NCI-H345 (cell line): ENCODE measurements at regions not wholly inside any gene's neighbourhood (a gene's known extent, or its start where the extent isn't known, plus 50 kb on each side); places are given as distances from the start of the nearest gene placed in this dataset.
A peak's percentile ranks its signal among the peaks of the same experiment; 100 is the strongest.
"Not testable (repeated sequence)": the region's sequence is repeated elsewhere in the genome, so short reads cannot be mapped to it uniquely, and the experiment has no call there.

Experiments used
- DNase-seq: peaks from one replicate; lab custom pipeline; 2025; lab: John Stamatoyannopoulos, UW

GRCh38 chr6:96276305-96276704, 245.3 kb upstream of the UFL1 start:
- DNase-seq: no peak

GRCh38 chr6:96276856-96277255, 244.8 kb upstream of the UFL1 start:
- DNase-seq: no peak

- DNase-seq: no peak
Measured at GRCh38 chr6:96279084-96279483, 242.5 kb upstream of the UFL1 start.

- DNase-seq: no peak
Measured at GRCh38 chr6:96286503-96286902, 235.1 kb upstream of the UFL1 start.

GRCh38 chr6:96299525-96299924, 222.1 kb upstream of the UFL1 start:
- no peak for DNase-seq

- DNase-seq: no peak
Measured at GRCh38 chr6:96301023-96301422, 220.6 kb upstream of the UFL1 start.

GRCh38 chr6:96301781-96302180, 219.8 kb upstream of the UFL1 start:
- peak; percentile 30 for DNase-seq

- no peak for DNase-seq
Measured at GRCh38 chr6:96302991-96303390, 218.6 kb upstream of the UFL1 start.

- DNase-seq: peak; percentile 32
Measured at GRCh38 chr6:96304997-96305396, 216.6 kb upstream of the UFL1 start.

GRCh38 chr6:96330884-96331283, 190.7 kb upstream of the UFL1 start:
- DNase-seq: no peak

- DNase-seq: no peak
Measured at GRCh38 chr6:96340164-96340563, 181.4 kb upstream of the UFL1 start.

GRCh38 chr6:96345501-96345900, 176.1 kb upstream of the UFL1 start:
- no peak for DNase-seq

- no peak for DNase-seq
Measured at GRCh38 chr6:96381246-96381645, 140.4 kb upstream of the UFL1 start.

GRCh38 chr6:96391776-96392360, 129.7 kb upstream of the UFL1 start:
- DNase-seq: peak; percentile 92

GRCh38 chr6:96394727-96395126, 126.9 kb upstream of the UFL1 start:
- peak; percentile 11 for DNase-seq

- DNase-seq: no peak
Measured at GRCh38 chr6:96410467-96410866, 111.1 kb upstream of the UFL1 start.

GRCh38 chr6:96420294-96420693, 101.3 kb upstream of the UFL1 start:
- DNase-seq: no peak

- no peak for DNase-seq
Measured at GRCh38 chr6:96433950-96434349, 87.7 kb upstream of the UFL1 start.

GRCh38 chr6:96436398-96436797, 85.2 kb upstream of the UFL1 start:
- DNase-seq: no peak

GRCh38 chr6:96437228-96437627, 84.4 kb upstream of the UFL1 start:
- DNase-seq: not testable (repeated sequence)

GRCh38 chr6:96450082-96450769, 71.4 kb upstream of the UFL1 start:
- no peak for DNase-seq

- DNase-seq: no peak
Measured at GRCh38 chr6:96450770-96451130, 70.9 kb upstream of the UFL1 start.

GRCh38 chr6:96458771-96459170, 62.8 kb upstream of the UFL1 start:
- DNase-seq: no peak

- DNase-seq: peak; percentile 82
Measured at GRCh38 chr6:96460052-96460700, 61.4 kb upstream of the UFL1 start.
